Suprapubic skin (tissue), 4 donors: ENCODE measurements at regions not wholly inside any gene's neighbourhood (a gene's known extent, or its start where the extent isn't known, plus 50 kb on each side); places are given as distances from the start of the nearest gene placed in this dataset.

Source experiments
- EP300 ChIP-seq: sonication (generic); formaldehyde crosslinking; IDR thresholded peaks from one replicate; pipeline ENCODE4 v1.6.1; 2017; ENCODE audit warnings: antibody characterized with exemption
- POLR2A ChIP-seq, 2 donors: fragments of 450-650 bp; IDR thresholded peaks; one replicate each; pipeline ENCODE4 v1.6.1; 2017; ENCODE audit warnings: antibody characterized with exemption in 2 of 2, mild to moderate bottlenecking in 2 of 2, moderate library complexity in 2 of 2
- POLR2AphosphoS5 ChIP-seq, 3 donors: sonication (generic); formaldehyde crosslinking; IDR thresholded peaks; one replicate each; pipeline ENCODE4 v1.6.1; 2017; ENCODE audit warnings: antibody characterized with exemption in 3 of 3
- TF ChIP-seq, protein P1 (sequence below), 2 donors: fragments of 200-600 bp in 1 of 2; fragments of 450-650 bp in 1 of 2; sonication (generic) in 1 of 2; IDR thresholded peaks; one replicate each; pipeline ENCODE4 v1.5.1; 2016 to 2019; ENCODE audit warnings: antibody characterized with exemption in 2 of 2, mild to moderate bottlenecking in 1 of 2, moderate library complexity in 1 of 2

DNA sequence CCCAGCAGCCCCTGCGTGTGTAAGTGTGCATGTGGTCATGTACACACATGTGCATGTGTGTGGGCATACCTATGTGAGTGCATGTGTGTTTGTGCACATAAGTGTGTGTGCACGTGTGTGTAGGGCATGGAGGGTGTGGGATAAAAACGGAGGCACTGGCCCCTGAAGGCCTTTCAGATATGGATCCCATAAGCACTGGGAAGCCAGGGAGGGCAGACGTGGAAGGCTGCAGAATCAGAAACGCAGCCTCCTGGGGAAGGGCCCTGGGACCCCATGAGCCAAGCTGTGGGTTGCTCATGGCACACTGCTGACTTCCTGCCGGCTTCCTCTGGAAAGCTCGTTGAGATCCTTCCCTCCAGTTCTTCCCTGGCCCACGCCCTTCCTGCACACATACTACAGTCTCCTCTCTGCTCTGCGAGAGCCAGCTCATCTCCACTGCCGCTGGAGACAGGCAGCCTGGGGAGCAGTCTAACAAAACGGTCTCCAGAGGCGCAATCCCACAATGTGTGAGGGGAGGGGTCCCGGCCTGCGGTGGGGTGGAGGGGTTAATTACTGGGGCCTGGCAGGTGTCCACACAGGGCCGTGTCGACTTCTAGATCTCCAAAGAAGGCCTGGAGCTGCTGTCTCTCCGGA lies 435.2 kb upstream of the B3GAT1 start:
- TF ChIP-seq POLR2A (IDR thresholded peaks at IDR 0.05) (no peak), POLR2AphosphoS5 (IDR thresholded peaks at IDR 0.05) (no peak), EP300 (no peak)
- TF ChIP-seq, protein P1, sequence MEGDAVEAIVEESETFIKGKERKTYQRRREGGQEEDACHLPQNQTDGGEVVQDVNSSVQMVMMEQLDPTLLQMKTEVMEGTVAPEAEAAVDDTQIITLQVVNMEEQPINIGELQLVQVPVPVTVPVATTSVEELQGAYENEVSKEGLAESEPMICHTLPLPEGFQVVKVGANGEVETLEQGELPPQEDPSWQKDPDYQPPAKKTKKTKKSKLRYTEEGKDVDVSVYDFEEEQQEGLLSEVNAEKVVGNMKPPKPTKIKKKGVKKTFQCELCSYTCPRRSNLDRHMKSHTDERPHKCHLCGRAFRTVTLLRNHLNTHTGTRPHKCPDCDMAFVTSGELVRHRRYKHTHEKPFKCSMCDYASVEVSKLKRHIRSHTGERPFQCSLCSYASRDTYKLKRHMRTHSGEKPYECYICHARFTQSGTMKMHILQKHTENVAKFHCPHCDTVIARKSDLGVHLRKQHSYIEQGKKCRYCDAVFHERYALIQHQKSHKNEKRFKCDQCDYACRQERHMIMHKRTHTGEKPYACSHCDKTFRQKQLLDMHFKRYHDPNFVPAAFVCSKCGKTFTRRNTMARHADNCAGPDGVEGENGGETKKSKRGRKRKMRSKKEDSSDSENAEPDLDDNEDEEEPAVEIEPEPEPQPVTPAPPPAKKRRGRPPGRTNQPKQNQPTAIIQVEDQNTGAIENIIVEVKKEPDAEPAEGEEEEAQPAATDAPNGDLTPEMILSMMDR (IDR thresholded peaks at IDR 0.05): no peak
